Kidney (tissue), 13 donors: ENCODE measurements at regions not wholly inside any gene's neighbourhood (a gene's known extent, or its start where the extent isn't known, plus 50 kb on each side); places are given as distances from the start of the nearest gene placed in this dataset.

Experiments
- DNase-seq, 5 donors: peaks; one replicate each; pipeline ENCODE4 v3.0.0-alpha.2; 2013 to 2020
- FAIRE-seq: peaks from 2 replicates; lab custom pipeline; 2012; peaks lifted over from hg19 to GRCh38; lab: Jason Lieb, UNC
- H3K27ac ChIP-seq, 2 donors: one replicate each; pipeline ENCODE4 v1.7.0; 2013; ENCODE audit warnings: low read depth in 2 of 2, low read length in 2 of 2, inconsistent platforms in 1 of 2
- H3K27me3 ChIP-seq: one replicate; pipeline ENCODE4 v1.7.1; 2013; ENCODE audit warnings: low read length, inconsistent platforms; ENCODE audit not compliant: control insufficient read depth, insufficient read depth
- H3K36me3 ChIP-seq, 3 donors: one replicate each; pipeline versions ENCODE4 v1.7.0 to v1.7.1; 2013; ENCODE audit warnings: low read length in 3 of 3, control low read depth in 1 of 3, inconsistent platforms in 1 of 3; ENCODE audit not compliant: insufficient read depth in 3 of 3, control insufficient read depth in 2 of 3
- H3K4me1 ChIP-seq, 3 donors: one replicate each; pipeline versions ENCODE4 v1.7.0 to v1.7.1; 2013; ENCODE audit warnings: low read length in 3 of 3, inconsistent platforms in 1 of 3, low read depth in 1 of 3; ENCODE audit not compliant: control insufficient read depth in 2 of 3, insufficient read depth in 2 of 3
- H3K4me3 ChIP-seq, 3 donors: one replicate each; pipeline versions ENCODE4 v1.7.0 to v1.8.1; 2013; ENCODE audit warnings: low read length in 3 of 3, control low read depth in 1 of 3, inconsistent platforms in 1 of 3
- H3K9ac ChIP-seq, 3 donors: one replicate each; pipeline versions ENCODE4 v1.7.0 to v1.7.1; 2013; ENCODE audit warnings: low read length in 3 of 3, control low read depth in 1 of 3, inconsistent platforms in 1 of 3
- H3K9me3 ChIP-seq, 3 donors: one replicate each; pipeline versions ENCODE4 v1.7.0 to v1.7.1; 2013; ENCODE audit warnings: low read length in 3 of 3, control low read depth in 1 of 3, inconsistent platforms in 1 of 3; ENCODE audit not compliant: control insufficient read depth in 2 of 3, insufficient read depth in 1 of 3
- CTCF ChIP-seq: IDR thresholded peaks from 3 replicates; pipeline ENCODE4 v1.5.1; 2012; ENCODE audit warnings: mild to moderate bottlenecking, moderate library complexity, borderline replicate concordance; ENCODE audit not compliant: insufficient read depth; ENCODE audit errors: extremely low read depth
- intact Hi-C: fragments of 100-400 bp; cut with DNase I; formaldehyde crosslinking; loops from one replicate; pipeline ENCODE4 v1.11.1; 2022
- donor health status: control.
- donor health status: control.
- donor health status: control.
- donor health status: control.
- donor health status: control.
- donor health status: DM: yes; HTN: yes; CAD: no.
- donor health status: Normal renal cell carcinoma (clear cell type).

GRCh38 chr4:138348055-138348454, 105.9 kb upstream of the SLC7A11 start:
- intact Hi-C loops, result no loop called here
- Histone ChIP-seq H3K27me3 (no peaks in the 10 kb centered on the region), H3K9me3 (no peaks in the 10 kb centered on the region), H3K4me1 (no peaks in the 10 kb centered on the region), H3K9ac (no peak overlapping the region), H3K36me3 (no peaks in the 10 kb centered on the region), H3K4me3 (no peak overlapping the region), H3K27ac (no peak overlapping the region)
- FAIRE-seq (no peak), DNase-seq (no peak)
- no peak for TF ChIP-seq CTCF

- Histone ChIP-seq H3K27me3 (no peaks in the 10 kb centered on the region), H3K27ac (no peak overlapping the region), H3K4me1 (no peaks in the 10 kb centered on the region), H3K9ac (no peak overlapping the region), H3K4me3 (no peak overlapping the region), H3K9me3 (no peaks in the 10 kb centered on the region), H3K36me3 (no peaks in the 10 kb centered on the region)
- TF ChIP-seq CTCF, result no peak
- DNase-seq (no peak), FAIRE-seq (no peak)
- intact Hi-C loops, result no loop called here
Measured at GRCh38 chr4:138347561-138347960, 105.4 kb upstream of the SLC7A11 start.

- DNase-seq (no peak), FAIRE-seq (no peak)
- Histone ChIP-seq H3K9me3 (no peaks in the 10 kb centered on the region), H3K9ac (no peak overlapping the region), H3K27ac (no peak overlapping the region), H3K4me3 (no peak overlapping the region), H3K4me1 (no peaks in the 10 kb centered on the region), H3K36me3 (no peaks in the 10 kb centered on the region), H3K27me3 (no peaks in the 10 kb centered on the region)
- TF ChIP-seq CTCF, result no peak
- intact Hi-C loops, result no loop called here
Measured at GRCh38 chr4:138344851-138345250, 102.7 kb upstream of the SLC7A11 start.

- H3K9me3 ChIP-seq, result no peaks in the 10 kb centered on the region
- H3K9ac ChIP-seq, result no peak overlapping the region
- no peak overlapping the region for H3K27ac ChIP-seq
- no peaks in the 10 kb centered on the region for H3K27me3 ChIP-seq
- H3K4me1 ChIP-seq, result no peaks in the 10 kb centered on the region
- no peak for DNase-seq
- H3K36me3 ChIP-seq, result no peaks in the 10 kb centered on the region
- intact Hi-C loops, result no loop called here
- no peak for FAIRE-seq
- no peak overlapping the region for H3K4me3 ChIP-seq
- TF ChIP-seq CTCF, result no peak
Measured at GRCh38 chr4:138344054-138344453, 101.9 kb upstream of the SLC7A11 start.
